Stomach smooth muscle (tissue), 2 donors: ENCODE measurements at regions not wholly inside any gene's neighbourhood (a gene's known extent, or its start where the extent isn't known, plus 50 kb on each side); places are given as distances from the start of the nearest gene placed in this dataset.

Source experiments
- H3K27ac ChIP-seq: one replicate; pipeline ENCODE4 v1.7.0; 2013; ENCODE audit warnings: mild to moderate bottlenecking, low read length, inconsistent platforms
- H3K27me3 ChIP-seq, 2 donors: one replicate each; pipeline ENCODE4 v1.7.0; 2013; ENCODE audit warnings: low read length in 2 of 2; ENCODE audit not compliant: insufficient read depth in 2 of 2, control insufficient read depth in 1 of 2
- H3K36me3 ChIP-seq, 2 donors: one replicate each; pipeline ENCODE4 v1.7.0; 2013; ENCODE audit warnings: low read length in 2 of 2; ENCODE audit not compliant: control insufficient read depth in 2 of 2, insufficient read depth in 2 of 2
- H3K4me1 ChIP-seq: one replicate; pipeline ENCODE4 v1.7.0; 2013; ENCODE audit warnings: low read length; ENCODE audit not compliant: control insufficient read depth, insufficient read depth
- H3K4me3 ChIP-seq, 2 donors: one replicate each; pipeline ENCODE4 v1.7.0; 2013; ENCODE audit warnings: low read length in 2 of 2
- H3K9ac ChIP-seq, 2 donors: one replicate each; pipeline ENCODE4 v1.7.0; 2013; ENCODE audit warnings: low read length in 2 of 2, mild to moderate bottlenecking in 1 of 2
- H3K9me3 ChIP-seq, 2 donors: one replicate each; pipeline ENCODE4 v1.7.0; 2013; ENCODE audit warnings: low read length in 2 of 2; ENCODE audit not compliant: control insufficient read depth in 2 of 2
- donor health status: healthy.
- donor health status: Pancreatic carcinoma.

DNA sequence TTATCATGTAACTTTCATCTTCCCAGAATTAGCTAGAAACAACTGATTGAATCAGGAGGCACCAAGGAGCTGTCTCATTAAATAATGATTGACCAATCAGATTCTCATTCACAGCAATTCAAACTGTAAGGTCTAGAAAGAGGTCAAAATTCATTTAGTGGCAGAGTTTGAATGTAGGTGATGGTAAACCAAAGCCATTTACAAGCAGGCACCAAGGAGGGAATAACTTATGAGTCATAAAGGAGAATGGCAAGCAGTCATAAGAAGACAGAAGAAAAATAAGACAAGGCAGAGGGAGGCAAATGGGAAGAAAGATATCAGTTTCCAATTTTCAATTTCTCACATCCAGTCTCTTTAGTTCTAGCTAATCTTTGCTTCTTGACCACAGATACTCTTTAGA, 52.9 kb upstream of the DEFB112 start:
- Histone ChIP-seq H3K27ac (no peak overlapping the region), H3K9me3 (no peaks in the 10 kb centered on the region), H3K4me3 (no peak overlapping the region), H3K9ac (no peak overlapping the region), H3K27me3 (no peaks in the 10 kb centered on the region), H3K36me3 (no peaks in the 10 kb centered on the region), H3K4me1 (no peaks in the 10 kb centered on the region)

- Histone ChIP-seq H3K9ac (no peak overlapping the region), H3K27ac (no peak overlapping the region), H3K27me3 (no peaks in the 10 kb centered on the region), H3K4me1 (no peaks in the 10 kb centered on the region), H3K4me3 (no peak overlapping the region), H3K36me3 (no peaks in the 10 kb centered on the region), H3K9me3 (no peaks in the 10 kb centered on the region)
Measured at GRCh38 chr6:50110587-50110986, 60.9 kb upstream of the DEFB112 start.

- no peaks in the 10 kb centered on the region for H3K36me3 ChIP-seq
- H3K9ac ChIP-seq = no peak overlapping the region
- no peak overlapping the region for H3K27ac ChIP-seq
- no peaks in the 10 kb centered on the region for H3K27me3 ChIP-seq
- H3K4me1 ChIP-seq = no peaks in the 10 kb centered on the region
- no peaks in the 10 kb centered on the region for H3K9me3 ChIP-seq
- H3K4me3 ChIP-seq = no peak overlapping the region
Measured at GRCh38 chr6:50112981-50113857, 63.5 kb upstream of the DEFB112 start.

- Histone ChIP-seq H3K9me3 (no peaks in the 10 kb centered on the region), H3K27me3 (no peaks in the 10 kb centered on the region), H3K36me3 (no peaks in the 10 kb centered on the region), H3K9ac (no peak overlapping the region), H3K27ac (no peak overlapping the region), H3K4me3 (no peak overlapping the region), H3K4me1 (no peaks in the 10 kb centered on the region)
Measured at GRCh38 chr6:50116390-50116789, 66.7 kb upstream of the DEFB112 start.

DNA sequence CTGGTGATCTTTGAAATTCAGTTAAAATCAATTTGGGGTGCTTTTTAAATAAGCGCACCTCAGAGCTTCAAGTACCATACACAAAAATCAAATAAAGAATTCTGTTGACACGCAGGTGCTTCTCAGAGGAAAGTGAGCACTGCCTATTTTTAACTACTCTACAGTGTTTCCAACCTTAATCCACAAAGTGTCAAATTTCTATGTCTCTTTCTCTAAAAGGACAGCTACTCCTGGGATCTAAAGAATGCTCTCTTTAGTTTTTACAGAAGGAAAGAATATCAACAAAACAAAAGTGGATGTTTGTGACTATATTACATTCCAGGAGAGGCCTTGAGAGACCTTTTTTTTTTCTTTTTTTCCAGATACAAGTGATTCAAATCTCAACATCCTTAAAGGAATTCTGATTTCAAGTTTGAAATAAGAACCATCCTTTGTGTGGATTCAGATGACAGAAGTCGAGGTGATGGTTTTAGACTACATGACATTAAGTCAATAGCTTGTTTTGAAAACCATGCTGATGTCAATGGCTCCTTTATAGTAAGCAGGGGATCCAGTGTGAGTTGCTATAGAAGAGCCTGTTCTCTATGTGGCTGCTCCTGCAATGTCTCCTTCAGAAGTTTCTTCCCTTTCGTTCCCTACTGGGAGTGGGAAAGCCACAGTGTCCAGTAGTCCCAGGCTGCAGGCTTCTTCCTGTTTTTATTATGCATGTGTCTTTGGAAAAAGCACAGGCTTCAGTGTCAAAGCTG, 67.2 kb upstream of the DEFB112 start:
- no peak overlapping the region for H3K4me3 ChIP-seq
- no peak overlapping the region for H3K9ac ChIP-seq
- H3K27ac ChIP-seq = no peak overlapping the region
- no peaks in the 10 kb centered on the region for H3K9me3 ChIP-seq
- H3K36me3 ChIP-seq = no peaks in the 10 kb centered on the region
- no peaks in the 10 kb centered on the region for H3K4me1 ChIP-seq
- no peaks in the 10 kb centered on the region for H3K27me3 ChIP-seq

DNA sequence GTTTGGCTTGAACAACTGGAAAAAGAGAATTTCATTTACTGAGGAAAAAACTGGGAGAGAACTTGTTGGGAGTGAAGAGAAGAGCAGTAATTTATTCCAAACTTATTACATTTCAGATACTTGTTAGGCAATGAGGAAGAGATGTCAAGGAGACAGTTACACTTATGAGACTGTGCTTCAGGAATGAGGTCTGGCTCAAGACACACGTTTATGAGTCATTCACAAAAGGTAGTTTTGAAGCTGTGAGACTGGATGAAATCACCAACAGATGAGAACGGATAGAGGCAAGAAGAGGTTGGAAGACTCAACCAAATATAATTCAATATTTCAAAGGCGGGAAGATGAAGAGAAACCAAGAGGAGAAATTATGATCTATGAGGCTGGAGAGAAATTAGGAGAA, 70.6 kb upstream of the DEFB112 start:
- H3K27ac ChIP-seq = no peak overlapping the region
- H3K36me3 ChIP-seq = no peaks in the 10 kb centered on the region
- H3K27me3 ChIP-seq = no peaks in the 10 kb centered on the region
- H3K4me3 ChIP-seq = no peak overlapping the region
- no peaks in the 10 kb centered on the region for H3K4me1 ChIP-seq
- no peak overlapping the region for H3K9ac ChIP-seq
- no peaks in the 10 kb centered on the region for H3K9me3 ChIP-seq

DNA sequence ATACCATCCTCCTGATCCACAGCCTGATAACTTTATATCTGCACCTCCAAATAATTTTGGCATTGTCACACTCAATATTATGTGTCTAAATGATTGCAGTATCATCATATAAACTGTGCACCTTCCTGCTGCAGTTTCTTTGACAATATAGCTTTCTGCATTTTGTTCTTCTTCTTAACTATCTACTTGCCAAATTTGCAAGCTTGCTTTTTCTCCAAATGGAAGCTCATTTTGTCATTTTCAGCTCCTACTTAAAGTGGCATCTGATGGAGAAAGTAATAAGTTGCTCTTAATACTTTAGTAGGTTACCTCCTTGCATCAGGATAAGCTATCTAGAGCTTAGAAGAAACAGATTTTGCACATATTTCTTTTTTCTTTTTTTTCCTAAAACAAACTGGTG, 74.0 kb upstream of the DEFB112 start:
- Histone ChIP-seq H3K4me3 (no peak overlapping the region), H3K9me3 (no peaks in the 10 kb centered on the region), H3K4me1 (no peaks in the 10 kb centered on the region), H3K27me3 (no peaks in the 10 kb centered on the region), H3K9ac (no peak overlapping the region), H3K27ac (no peak overlapping the region), H3K36me3 (no peaks in the 10 kb centered on the region)

- H3K36me3 ChIP-seq = no peaks in the 10 kb centered on the region
- H3K27me3 ChIP-seq = no peaks in the 10 kb centered on the region
- no peak overlapping the region for H3K27ac ChIP-seq
- H3K4me3 ChIP-seq = no peak overlapping the region
- H3K4me1 ChIP-seq = no peaks in the 10 kb centered on the region
- no peaks in the 10 kb centered on the region for H3K9me3 ChIP-seq
- no peak overlapping the region for H3K9ac ChIP-seq
Measured at GRCh38 chr6:50124572-50124971, 74.8 kb upstream of the DEFB112 start.

GRCh38 chr6:50128420-50129005, 78.8 kb upstream of the DEFB112 start:
- Histone ChIP-seq H3K4me1 (no peaks in the 10 kb centered on the region), H3K9ac (no peak overlapping the region), H3K4me3 (no peak overlapping the region), H3K27ac (no peak overlapping the region), H3K36me3 (no peaks in the 10 kb centered on the region), H3K27me3 (no peaks in the 10 kb centered on the region), H3K9me3 (no peaks in the 10 kb centered on the region)

DNA sequence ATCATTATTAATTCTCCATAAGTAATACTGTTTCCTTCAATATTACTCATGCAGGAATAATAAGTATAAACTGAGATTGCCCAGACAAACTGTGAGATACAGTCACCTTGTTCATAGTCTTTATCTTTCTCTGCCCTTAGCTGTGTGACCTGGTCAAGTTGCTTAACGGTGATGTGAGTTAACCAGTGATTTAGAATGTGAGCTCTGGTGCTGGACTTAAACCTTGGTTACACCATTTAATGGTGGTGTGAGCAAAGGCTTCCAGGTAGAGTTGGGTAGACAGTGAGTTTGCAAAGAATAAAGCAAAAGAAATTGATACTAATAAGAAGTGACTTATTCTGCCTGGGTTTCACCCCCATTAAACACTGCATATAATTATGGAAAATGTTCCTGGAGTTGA, 86.2 kb upstream of the DEFB112 start:
- Histone ChIP-seq H3K27me3 (no peaks in the 10 kb centered on the region), H3K9ac (no peak overlapping the region), H3K27ac (no peak overlapping the region), H3K4me1 (no peaks in the 10 kb centered on the region), H3K36me3 (no peaks in the 10 kb centered on the region), H3K4me3 (no peak overlapping the region), H3K9me3 (no peaks in the 10 kb centered on the region)

- no peak overlapping the region for H3K9ac ChIP-seq
- H3K9me3 ChIP-seq = no peaks in the 10 kb centered on the region
- no peaks in the 10 kb centered on the region for H3K4me1 ChIP-seq
- H3K27ac ChIP-seq = no peak overlapping the region
- H3K4me3 ChIP-seq = no peak overlapping the region
- no peaks in the 10 kb centered on the region for H3K36me3 ChIP-seq
- H3K27me3 ChIP-seq = no peaks in the 10 kb centered on the region
Measured at GRCh38 chr6:50141100-50141499, 91.4 kb upstream of the DEFB112 start.
